ENCODE measurements at regions not wholly inside any gene's neighbourhood (a gene's known extent, or its start where the extent isn't known, plus 50 kb on each side); places are given as distances from the start of the nearest gene placed in this dataset.
"Not testable (repeated sequence)": the region's sequence is repeated elsewhere in the genome, so short reads cannot be mapped to it uniquely, and the experiment has no call there.

DNA sequence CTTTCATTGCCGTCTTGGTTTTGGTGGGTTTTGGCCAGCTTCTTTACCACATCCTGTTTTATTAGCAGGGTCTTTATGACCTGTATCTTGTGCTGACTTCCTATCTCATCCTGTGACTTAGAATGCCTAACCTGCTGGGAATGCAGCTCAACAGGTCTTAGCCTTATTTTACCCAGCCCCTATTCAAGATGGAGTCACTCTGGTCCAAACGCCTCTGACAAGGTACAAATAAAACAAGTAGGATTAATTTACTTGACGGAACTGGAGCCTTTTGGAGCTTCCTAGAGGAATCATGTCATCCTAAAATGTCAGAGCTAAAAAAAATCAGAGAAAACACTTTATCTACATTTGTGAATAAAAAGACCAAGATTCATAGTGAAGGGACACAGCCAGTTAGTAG, 66.2 kb upstream of the ATXN3L start:
- Histone ChIP-seq H3K4me3 (ENCODE audit: low read length) (no peak overlapping the region), H3K4me1 (ENCODE audit: control insufficient read depth, insufficient read depth, low read length) (no peaks in the 10 kb centered on the region), H3K27ac (ENCODE audit: low read depth, low read length) (no peak overlapping the region), H3K27me3 (ENCODE audit: control insufficient read depth, insufficient read depth, low read length) (no peaks in the 10 kb centered on the region), H3K9ac (ENCODE audit: low read length) (no peak overlapping the region), H3K36me3 (ENCODE audit: control insufficient read depth, insufficient read depth, low read length) (no peaks in the 10 kb centered on the region)

DNA sequence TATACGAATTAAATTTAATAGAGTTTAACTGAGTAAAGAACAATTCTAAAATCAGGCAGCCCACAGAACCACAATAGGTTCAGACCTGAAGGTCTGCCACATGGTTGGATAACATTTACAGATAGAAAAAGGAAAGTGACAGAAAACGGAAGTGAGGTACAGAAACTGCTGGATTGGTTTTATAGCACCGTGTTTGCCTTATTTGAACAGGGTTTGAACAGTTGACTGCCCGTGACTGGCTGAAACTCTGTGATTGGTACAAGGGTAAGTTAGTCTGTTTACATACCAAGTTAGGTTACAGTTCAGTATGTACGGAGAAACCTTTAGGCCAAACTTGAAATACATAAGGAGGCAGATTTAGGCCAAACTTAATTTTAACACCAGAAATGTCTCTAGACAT, 64.1 kb upstream of the ATXN3L start:
- no peaks in the 10 kb centered on the region for H3K4me1 ChIP-seq (ENCODE audit: control insufficient read depth, insufficient read depth, low read length)
- H3K27me3 ChIP-seq (ENCODE audit: control insufficient read depth, insufficient read depth, low read length): no peaks in the 10 kb centered on the region
- H3K36me3 ChIP-seq (ENCODE audit: control insufficient read depth, insufficient read depth, low read length): no peaks in the 10 kb centered on the region
- H3K27ac ChIP-seq (ENCODE audit: low read depth, low read length): no peak overlapping the region
- H3K9ac ChIP-seq (ENCODE audit: low read length): no peak overlapping the region
- no peak overlapping the region for H3K4me3 ChIP-seq (ENCODE audit: low read length)

DNA sequence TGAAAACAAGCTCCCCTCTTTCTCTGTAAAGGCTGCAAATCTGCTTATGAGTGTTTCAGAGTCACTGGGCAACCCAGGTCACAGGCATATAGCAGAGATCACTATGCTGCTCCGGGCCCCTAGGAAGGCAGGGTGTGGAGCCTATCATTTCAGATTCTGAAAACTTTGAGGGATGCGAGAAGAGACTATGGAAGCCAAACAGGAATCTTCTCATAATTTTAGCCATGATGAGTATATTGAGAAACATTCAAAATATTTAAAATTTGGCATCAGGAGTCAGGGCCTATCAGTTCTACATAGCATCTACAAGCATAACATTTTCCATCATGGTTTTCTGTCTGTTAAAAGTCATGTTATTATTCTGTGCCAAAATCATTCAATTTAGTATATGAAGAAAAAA, 61.7 kb upstream of the ATXN3L start:
- no peaks in the 10 kb centered on the region for H3K27me3 ChIP-seq (ENCODE audit: control insufficient read depth, insufficient read depth, low read length)
- H3K9ac ChIP-seq (ENCODE audit: low read length): no peak overlapping the region
- no peaks in the 10 kb centered on the region for H3K36me3 ChIP-seq (ENCODE audit: control insufficient read depth, insufficient read depth, low read length)
- H3K4me3 ChIP-seq (ENCODE audit: low read length): no peak overlapping the region
- H3K27ac ChIP-seq (ENCODE audit: low read depth, low read length): no peak overlapping the region
- H3K4me1 ChIP-seq (ENCODE audit: control insufficient read depth, insufficient read depth, low read length): no peaks in the 10 kb centered on the region

DNA sequence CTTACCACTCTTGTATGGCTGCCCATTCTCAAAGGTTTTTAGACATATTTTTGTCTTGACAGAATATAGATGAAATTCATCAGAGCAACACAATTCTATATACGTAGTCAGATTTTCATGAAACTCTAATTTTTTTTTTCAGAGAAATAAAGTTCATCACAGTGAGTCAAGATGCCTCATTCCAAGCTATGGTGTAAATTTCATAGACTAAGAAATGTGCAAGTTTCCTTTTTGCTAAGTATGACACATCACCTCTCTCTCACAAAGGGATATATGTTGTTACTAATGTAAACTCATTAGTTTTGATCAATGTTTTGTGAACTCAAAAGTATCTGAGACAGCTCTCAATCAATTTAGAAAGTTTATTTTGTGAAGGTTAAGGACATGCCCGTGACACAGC, 60.4 kb upstream of the ATXN3L start:
- Histone ChIP-seq H3K27ac (ENCODE audit: low read depth, low read length) (no peak overlapping the region), H3K4me1 (ENCODE audit: control insufficient read depth, insufficient read depth, low read length) (no peaks in the 10 kb centered on the region), H3K9ac (ENCODE audit: low read length) (no peak overlapping the region), H3K27me3 (ENCODE audit: control insufficient read depth, insufficient read depth, low read length) (no peaks in the 10 kb centered on the region), H3K36me3 (ENCODE audit: control insufficient read depth, insufficient read depth, low read length) (no peaks in the 10 kb centered on the region), H3K4me3 (ENCODE audit: low read length) (no peak overlapping the region)

DNA sequence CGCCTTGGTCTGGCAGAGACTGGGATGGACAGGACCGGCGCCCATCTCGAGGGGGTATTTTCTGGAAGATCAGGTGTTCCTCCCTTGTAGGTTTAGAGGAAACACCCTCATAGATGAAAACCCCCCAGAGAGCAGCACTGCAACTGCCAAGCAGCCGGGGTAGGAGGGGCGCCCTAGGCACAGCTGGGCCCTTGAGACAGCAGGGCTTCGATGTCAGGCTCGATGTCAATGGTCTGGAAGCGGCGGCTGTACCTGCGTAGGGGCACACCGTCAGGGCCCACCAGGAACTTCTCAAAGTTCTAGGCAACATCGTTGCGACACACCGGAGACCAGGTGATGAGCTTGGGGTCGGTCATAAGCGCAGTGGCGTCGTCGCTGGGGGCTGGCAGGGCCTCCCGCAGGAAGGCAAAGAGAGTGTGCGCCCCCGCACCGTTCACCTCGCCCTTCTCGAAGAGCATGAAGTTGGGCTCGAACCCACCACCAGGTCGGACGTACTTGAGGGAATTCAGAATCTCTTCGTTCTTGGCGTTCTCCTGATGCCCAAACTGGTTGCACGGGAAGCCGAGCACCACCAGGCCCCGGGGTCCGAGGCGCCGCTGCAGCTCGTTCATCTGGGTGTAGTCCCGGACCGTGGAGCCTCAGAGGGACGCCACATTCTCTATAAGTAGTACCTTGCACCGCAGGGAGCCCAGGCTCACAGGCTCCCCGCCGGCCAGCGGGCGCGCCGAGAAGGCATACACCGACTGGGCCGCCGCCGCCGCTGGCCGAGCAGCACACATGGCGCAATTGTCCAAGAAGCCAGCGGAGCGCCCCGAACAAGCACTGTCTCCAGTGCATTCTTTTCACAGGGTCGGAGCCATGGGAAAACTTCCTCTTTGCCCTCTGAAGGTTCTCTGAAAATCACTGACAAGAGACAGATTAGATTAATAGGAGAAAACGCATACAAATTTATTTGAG, 59.0 kb upstream of the ATXN3L start:
- H3K27me3 ChIP-seq (ENCODE audit: control insufficient read depth, insufficient read depth, low read length); H3K27ac ChIP-seq (ENCODE audit: low read depth, low read length); H3K36me3 ChIP-seq (ENCODE audit: control insufficient read depth, insufficient read depth, low read length); H3K4me1 ChIP-seq (ENCODE audit: control insufficient read depth, insufficient read depth, low read length); H3K9ac ChIP-seq (ENCODE audit: low read length); H3K4me3 ChIP-seq (ENCODE audit: low read length): not testable (repeated sequence)

DNA sequence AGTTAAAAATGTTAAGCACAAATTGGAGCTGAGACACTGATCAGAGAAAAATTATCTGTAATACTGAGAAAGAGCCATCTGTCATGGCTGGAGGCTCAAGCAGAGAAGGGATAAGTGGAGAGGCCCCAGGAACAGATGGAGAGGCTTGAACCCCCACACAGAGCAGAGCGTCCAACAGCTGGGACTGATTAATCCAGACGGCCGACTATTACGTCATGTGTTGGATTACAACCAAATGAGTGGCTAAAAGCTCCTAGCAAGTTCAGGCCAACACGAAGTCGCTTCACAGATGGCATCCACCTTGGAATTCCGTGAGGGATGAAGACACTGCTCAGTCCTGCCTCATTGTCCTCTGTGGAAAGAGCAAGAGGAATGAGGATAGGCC, 57.7 kb upstream of the ATXN3L start:
- Histone ChIP-seq H3K4me1 (ENCODE audit: control insufficient read depth, insufficient read depth, low read length) (peaks cover 2% of the 10 kb centered on the region), H3K36me3 (ENCODE audit: control insufficient read depth, insufficient read depth, low read length) (no peaks in the 10 kb centered on the region), H3K4me3 (ENCODE audit: low read length) (no peak overlapping the region), H3K27me3 (ENCODE audit: control insufficient read depth, insufficient read depth, low read length) (no peaks in the 10 kb centered on the region), H3K9ac (ENCODE audit: low read length) (no peak overlapping the region), H3K27ac (ENCODE audit: low read depth, low read length) (no peak overlapping the region)

DNA sequence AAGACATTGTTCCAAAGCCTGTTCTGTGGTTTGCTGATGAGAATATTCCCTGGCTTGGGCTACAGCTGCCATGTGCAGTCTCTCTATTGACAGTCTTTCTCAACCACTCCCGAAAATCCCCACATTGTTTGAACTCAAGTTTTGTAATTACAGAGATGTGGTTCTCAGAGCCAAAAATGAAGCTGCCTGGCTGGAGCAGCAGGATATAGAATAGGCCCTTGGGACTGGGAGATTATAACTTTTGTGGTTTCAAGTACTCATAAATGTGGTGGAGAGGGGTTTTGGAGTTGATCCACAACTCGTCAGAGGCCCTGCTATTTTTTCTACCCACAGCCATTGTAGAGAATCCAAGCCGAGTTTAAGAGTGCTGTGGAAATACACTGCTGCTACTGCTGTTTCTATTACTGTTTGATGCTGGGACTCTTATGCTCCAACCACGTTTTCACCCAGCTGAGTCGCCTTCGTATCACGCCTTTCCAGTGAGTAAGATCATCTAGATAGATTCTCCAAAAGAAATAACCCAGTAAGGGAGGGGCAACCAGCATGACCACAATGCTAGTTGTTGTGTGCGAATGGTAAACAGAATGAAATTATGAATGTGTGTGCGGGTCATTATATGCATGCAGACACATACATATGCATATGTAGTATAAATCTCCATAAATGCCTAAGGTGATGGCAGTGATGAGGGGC, 57.1 kb upstream of the ATXN3L start:
- Histone ChIP-seq H3K4me1 (ENCODE audit: control insufficient read depth, insufficient read depth, low read length) (peaks cover 2% of the 10 kb centered on the region), H3K27ac (ENCODE audit: low read depth, low read length) (no peak overlapping the region), H3K4me3 (ENCODE audit: low read length) (no peak overlapping the region), H3K9ac (ENCODE audit: low read length) (no peak overlapping the region), H3K36me3 (ENCODE audit: control insufficient read depth, insufficient read depth, low read length) (no peaks in the 10 kb centered on the region), H3K27me3 (ENCODE audit: control insufficient read depth, insufficient read depth, low read length) (no peaks in the 10 kb centered on the region)

DNA sequence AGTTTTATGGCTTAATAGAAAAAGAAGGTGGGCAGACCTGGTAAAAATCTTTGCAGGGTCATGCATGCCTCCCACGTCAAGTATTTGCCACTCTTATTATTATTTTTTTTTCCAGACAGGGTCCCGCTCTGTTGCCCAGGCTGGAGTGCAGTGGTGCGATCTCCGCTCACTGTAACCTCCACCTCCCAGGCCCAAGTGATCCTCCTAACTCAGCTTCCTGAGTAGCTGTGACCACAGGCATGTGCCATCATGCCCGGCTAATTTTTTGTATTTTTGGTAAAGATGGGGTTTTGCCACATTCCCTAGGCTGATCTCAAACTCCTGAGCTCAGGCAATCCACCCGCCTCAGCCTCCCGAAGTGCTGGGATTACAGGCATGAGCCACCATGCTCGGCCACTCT, 55.7 kb upstream of the ATXN3L start:
- not testable (repeated sequence) for H3K27me3 ChIP-seq (ENCODE audit: control insufficient read depth, insufficient read depth, low read length); H3K4me3 ChIP-seq (ENCODE audit: low read length); H3K27ac ChIP-seq (ENCODE audit: low read depth, low read length); H3K36me3 ChIP-seq (ENCODE audit: control insufficient read depth, insufficient read depth, low read length); H3K4me1 ChIP-seq (ENCODE audit: control insufficient read depth, insufficient read depth, low read length); H3K9ac ChIP-seq (ENCODE audit: low read length)

DNA sequence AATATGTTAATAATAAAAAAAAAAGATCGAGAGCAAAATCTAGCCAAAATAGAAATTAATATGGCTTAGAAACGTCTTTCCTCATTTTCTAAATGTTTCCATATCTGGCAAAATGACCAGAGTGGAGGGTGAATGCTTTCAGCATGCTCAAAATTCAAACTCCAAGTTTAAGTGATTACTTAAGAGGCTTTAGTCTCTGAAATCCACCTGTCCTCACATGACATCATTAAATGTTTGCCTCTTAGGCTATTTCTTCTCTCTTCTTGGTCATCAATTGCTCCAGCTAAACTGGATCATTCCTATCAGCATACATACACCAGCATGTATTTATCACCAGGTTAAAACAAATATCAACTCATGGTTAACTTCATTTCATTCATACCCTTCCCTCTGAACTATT, 54.5 kb upstream of the ATXN3L start:
- H3K9ac ChIP-seq (ENCODE audit: low read length): no peak overlapping the region
- H3K27me3 ChIP-seq (ENCODE audit: control insufficient read depth, insufficient read depth, low read length): no peaks in the 10 kb centered on the region
- no peak overlapping the region for H3K4me3 ChIP-seq (ENCODE audit: low read length)
- no peak overlapping the region for H3K27ac ChIP-seq (ENCODE audit: low read depth, low read length)
- peaks cover 2% of the 10 kb centered on the region for H3K4me1 ChIP-seq (ENCODE audit: control insufficient read depth, insufficient read depth, low read length)
- H3K36me3 ChIP-seq (ENCODE audit: control insufficient read depth, insufficient read depth, low read length): no peaks in the 10 kb centered on the region

DNA sequence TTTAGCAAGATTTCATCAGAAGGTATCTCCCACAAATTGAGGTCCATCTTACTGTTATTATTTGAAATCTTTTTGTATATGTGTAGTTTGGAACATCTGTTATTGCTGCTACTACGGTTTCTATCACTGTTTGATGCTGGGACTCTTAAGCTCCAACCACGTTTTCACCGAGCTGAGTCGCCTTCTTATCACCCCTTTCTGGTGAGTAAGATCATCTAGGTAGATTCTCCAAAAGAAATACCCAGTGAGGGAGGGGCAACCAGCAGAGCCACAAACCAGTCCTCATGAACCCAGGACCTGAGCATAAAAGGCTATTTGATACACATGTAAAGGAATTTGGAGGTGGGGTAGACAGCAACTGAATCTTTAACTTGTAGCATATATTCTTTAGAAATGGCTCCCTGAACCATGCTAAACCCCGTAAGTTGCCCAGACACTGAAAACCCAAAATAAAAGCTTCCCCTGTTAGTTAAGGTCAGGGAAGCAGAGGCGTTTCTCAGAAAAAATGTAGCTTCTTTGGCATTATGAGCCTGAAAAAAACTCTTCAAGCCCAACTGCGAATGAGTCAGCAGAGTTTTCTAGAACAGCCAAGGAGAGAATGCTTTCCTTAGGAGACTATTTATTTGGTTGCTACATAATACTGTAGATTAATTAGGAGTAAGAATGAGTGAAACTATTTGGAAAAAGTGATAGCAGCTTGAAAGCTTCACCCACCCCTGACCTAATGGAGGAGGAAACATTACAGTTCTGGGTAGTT, 53.8 kb upstream of the ATXN3L start:
- Histone ChIP-seq H3K36me3 (ENCODE audit: control insufficient read depth, insufficient read depth, low read length) (no peaks in the 10 kb centered on the region), H3K9ac (ENCODE audit: low read length) (no peak overlapping the region), H3K27ac (ENCODE audit: low read depth, low read length) (peak overlapping the region; percentile 28), H3K4me1 (ENCODE audit: control insufficient read depth, insufficient read depth, low read length) (peaks cover 2% of the 10 kb centered on the region), H3K27me3 (ENCODE audit: control insufficient read depth, insufficient read depth, low read length) (no peaks in the 10 kb centered on the region), H3K4me3 (ENCODE audit: low read length) (no peak overlapping the region)

DNA sequence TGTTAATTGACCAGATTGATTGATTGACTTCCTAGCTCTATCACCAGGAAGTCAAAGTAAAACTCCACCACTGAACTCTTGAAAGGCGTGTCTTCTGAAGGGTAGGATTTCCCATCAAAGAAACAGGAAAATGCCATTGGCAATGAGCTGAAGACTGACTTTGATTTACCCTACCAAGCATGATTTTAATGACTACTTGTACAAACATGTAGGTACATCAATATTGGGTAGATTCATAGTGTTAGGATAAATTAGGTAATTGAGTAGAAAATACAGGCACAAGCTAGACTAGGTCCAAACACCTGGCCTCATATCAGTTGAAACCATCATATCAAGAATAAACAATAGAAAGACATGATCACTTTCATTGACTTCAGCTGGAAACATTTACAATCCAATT, 53.2 kb upstream of the ATXN3L start:
- H3K9ac ChIP-seq (ENCODE audit: low read length): no peak overlapping the region
- H3K36me3 ChIP-seq (ENCODE audit: control insufficient read depth, insufficient read depth, low read length): no peaks in the 10 kb centered on the region
- H3K4me1 ChIP-seq (ENCODE audit: control insufficient read depth, insufficient read depth, low read length): peaks cover 2% of the 10 kb centered on the region
- no peak overlapping the region for H3K27ac ChIP-seq (ENCODE audit: low read depth, low read length)
- no peak overlapping the region for H3K4me3 ChIP-seq (ENCODE audit: low read length)
- no peaks in the 10 kb centered on the region for H3K27me3 ChIP-seq (ENCODE audit: control insufficient read depth, insufficient read depth, low read length)

DNA sequence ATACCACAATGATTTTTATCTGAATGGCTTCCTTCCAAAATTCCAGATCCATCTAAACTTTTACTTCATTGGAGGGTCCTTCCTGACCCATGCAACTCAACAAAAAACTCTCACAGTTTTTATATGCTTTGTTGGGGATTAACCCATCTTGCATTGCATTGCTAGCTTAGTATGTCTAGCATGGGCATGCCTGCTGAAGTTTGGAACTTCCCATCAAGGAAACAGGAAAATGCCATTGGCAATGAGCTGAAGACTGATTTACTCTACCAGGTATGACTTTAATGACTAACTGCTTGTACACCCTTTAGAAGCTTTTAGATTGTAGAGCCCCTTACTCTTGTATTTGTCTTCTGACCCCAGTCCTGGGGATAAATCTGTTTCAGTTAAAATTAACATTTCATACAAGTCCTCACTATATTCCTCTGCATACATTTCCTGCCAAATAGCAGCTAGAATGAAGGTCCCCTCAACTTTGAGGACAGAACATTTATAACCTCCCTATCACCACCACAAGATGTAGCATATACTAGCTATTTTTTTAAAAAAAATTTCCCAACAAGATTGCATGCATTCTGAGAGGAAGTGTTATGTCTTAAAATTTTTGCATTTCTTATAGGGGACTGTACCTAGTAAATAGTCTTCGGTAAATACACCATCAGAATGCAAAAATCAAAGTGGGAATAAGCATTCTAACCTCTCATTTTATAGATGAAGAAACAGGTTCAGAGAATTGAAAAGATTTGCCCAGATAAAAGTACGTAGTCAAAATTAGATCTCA, 52.5 kb upstream of the ATXN3L start:
- Histone ChIP-seq H3K27me3 (ENCODE audit: control insufficient read depth, insufficient read depth, low read length) (no peaks in the 10 kb centered on the region), H3K4me1 (ENCODE audit: control insufficient read depth, insufficient read depth, low read length) (peaks cover 2% of the 10 kb centered on the region), H3K4me3 (ENCODE audit: low read length) (no peak overlapping the region), H3K36me3 (ENCODE audit: control insufficient read depth, insufficient read depth, low read length) (no peaks in the 10 kb centered on the region), H3K9ac (ENCODE audit: low read length) (no peak overlapping the region), H3K27ac (ENCODE audit: low read depth, low read length) (no peak overlapping the region)

Data from rectal smooth muscle tissue (tissue), 1 donor.